Loucy (cell line): ENCODE measurements at regions not wholly inside any gene's neighbourhood (a gene's known extent, or its start where the extent isn't known, plus 50 kb on each side); places are given as distances from the start of the nearest gene placed in this dataset.
A peak's percentile ranks its signal among the peaks of the same experiment; 100 is the strongest.
"Not testable (repeated sequence)": the region's sequence is repeated elsewhere in the genome, so short reads cannot be mapped to it uniquely, and the experiment has no call there.

Source experiments
- H2AFZ ChIP-seq: fragments of 200-600 bp; sonication (generic); 2 replicates; pipeline ENCODE4 v1.6.0; 2016; ENCODE audit warnings: antibody characterized with exemption, mild to moderate bottlenecking, low read length, moderate library complexity
- H3F3A ChIP-seq: fragments of 200-600 bp; 2 replicates; pipeline ENCODE4 v1.6.0; 2016; ENCODE audit warnings: antibody characterized with exemption, low read depth, mild to moderate bottlenecking
- H3K27me3 ChIP-seq: fragments of 200-600 bp; sonication (generic); 2 replicates; pipeline ENCODE4 v1.6.1; 2014; ENCODE audit warnings: low read length, mild to moderate bottlenecking; ENCODE audit not compliant: insufficient read depth, poor library complexity, severe bottlenecking
- H3K36me3 ChIP-seq: fragments of 200-600 bp; sonication (generic); 2 replicates; pipeline ENCODE4 v1.6.1; 2016; ENCODE audit warnings: low read length; ENCODE audit not compliant: insufficient read depth
- H3K4me1 ChIP-seq: fragments of 200-600 bp; sonication (generic); 2 replicates; pipeline ENCODE4 v1.5.1; 2014; ENCODE audit warnings: low read length, mild to moderate bottlenecking; ENCODE audit not compliant: insufficient read depth, poor library complexity, severe bottlenecking
- H3K4me2 ChIP-seq: fragments of 200-600 bp; sonication (generic); 2 replicates; pipeline ENCODE4 v1.6.0; 2014; ENCODE audit warnings: antibody characterized with exemption, low read length, low read depth, mild to moderate bottlenecking; ENCODE audit not compliant: poor library complexity, severe bottlenecking
- H3K4me3 ChIP-seq: fragments of 200-600 bp; sonication (generic); 2 replicates; pipeline ENCODE4 v1.5.1; 2014; ENCODE audit warnings: low read length, mild to moderate bottlenecking, mixed read lengths; ENCODE audit not compliant: poor library complexity, severe bottlenecking
- H3K79me2 ChIP-seq: fragments of 200-600 bp; sonication (generic); 2 replicates; pipeline ENCODE4 v1.6.1; 2014; ENCODE audit warnings: low read length; ENCODE audit not compliant: insufficient read depth
- H3K9ac ChIP-seq: fragments of 200-600 bp; sonication (generic); 2 replicates; pipeline ENCODE4 v1.6.0; 2014; ENCODE audit warnings: mild to moderate bottlenecking, low read depth, low read length, moderate library complexity; ENCODE audit not compliant: poor library complexity, severe bottlenecking
- H3K9me2 ChIP-seq: fragments of 200-600 bp; sonication (generic); replicated peaks from 2 replicates; pipeline ENCODE4 v1.6.1; 2016; ENCODE audit warnings: low read depth, low read length, mixed read lengths
- H3K9me3 ChIP-seq: fragments of 200-600 bp; sonication (generic); 2 replicates; pipeline ENCODE4 v1.6.1; 2014; ENCODE audit warnings: mild to moderate bottlenecking, antibody characterized with exemption, low read length, low read depth; ENCODE audit not compliant: insufficient read depth
- H4K20me1 ChIP-seq: fragments of 200-600 bp; sonication (generic); 2 replicates; pipeline ENCODE4 v1.6.0; 2014; ENCODE audit warnings: antibody characterized with exemption, low read length, mild to moderate bottlenecking; ENCODE audit not compliant: insufficient read depth, poor library complexity, severe bottlenecking
- CTCF ChIP-seq: fragments of 200-600 bp; sonication (generic); conservative IDR thresholded peaks from 2 replicates; pipeline ENCODE4 v1.5.1; 2014; ENCODE audit warnings: mild to moderate bottlenecking, antibody characterized with exemption, low read length
- EZH2phosphoT487 ChIP-seq: fragments of 200-600 bp; IDR thresholded peaks from 2 replicates; pipeline ENCODE4 v1.6.1; 2018; ENCODE audit warnings: antibody characterized with exemption, mild to moderate bottlenecking, moderate library complexity, borderline replicate concordance

- Histone ChIP-seq H3K4me2 (no peak overlapping the region), H3K4me3 (no peak overlapping the region), H4K20me1 (no peaks in the 10 kb centered on the region), H3K27me3 (no peaks in the 10 kb centered on the region), H3K9me2 (no peaks in the 10 kb centered on the region), H2AFZ (no peak overlapping the region), H3K36me3 (no peaks in the 10 kb centered on the region), H3K4me1 (peaks cover 34% of the 10 kb centered on the region), H3K79me2 (no peaks in the 10 kb centered on the region), H3F3A (peaks cover 8% of the 10 kb centered on the region; the same call in 1 of the 2 replicates), H3K9me3 (no peaks in the 10 kb centered on the region), H3K9ac (peak overlapping the region; percentile 73)
- TF ChIP-seq CTCF (no peak), EZH2phosphoT487 (no peak)
These were observed 95.3 kb downstream of the OR2B2 start for GRCh38 chr6:27816906-27817305.

GRCh38 chr6:27814665-27815424, 97.4 kb downstream of the OR2B2 start:
- H3K4me1 ChIP-seq, result peaks cover 46% of the 10 kb centered on the region
- H3F3A ChIP-seq, result peaks cover 13% of the 10 kb centered on the region; the same call in 1 of the 2 replicates
- H3K4me3 ChIP-seq, result peak overlapping the region; percentile 76
- no peaks in the 10 kb centered on the region for H3K9me3 ChIP-seq
- no peaks in the 10 kb centered on the region for H3K9me2 ChIP-seq
- H3K36me3 ChIP-seq, result no peaks in the 10 kb centered on the region
- H3K9ac ChIP-seq, result peak overlapping the region; percentile 92
- no peak for TF ChIP-seq EZH2phosphoT487
- peaks cover 13% of the 10 kb centered on the region; the same call in 1 of the 2 replicates for H3K79me2 ChIP-seq
- peak overlapping the region; percentile 91 for H3K4me2 ChIP-seq
- H2AFZ ChIP-seq, result no peak overlapping the region
- no peaks in the 10 kb centered on the region for H4K20me1 ChIP-seq
- no peaks in the 10 kb centered on the region for H3K27me3 ChIP-seq

GRCh38 chr6:27814415-27814664, 97.9 kb downstream of the OR2B2 start:
- H3K9me2 ChIP-seq, H3K9me3 ChIP-seq, H3K36me3 ChIP-seq, H2AFZ ChIP-seq, H3K27me3 ChIP-seq, H4K20me1 ChIP-seq: not testable (repeated sequence)
- H3K4me3 ChIP-seq, result peak overlapping the region; percentile 76
- H3F3A ChIP-seq, result peaks cover 13% of the 10 kb centered on the region; the same call in 1 of the 2 replicates
- peak overlapping the region; percentile 91 for H3K4me2 ChIP-seq
- peak overlapping the region; percentile 92 for H3K9ac ChIP-seq
- H3K79me2 ChIP-seq, result peaks cover 13% of the 10 kb centered on the region; the same call in 1 of the 2 replicates
- peaks cover 48% of the 10 kb centered on the region for H3K4me1 ChIP-seq

- peaks cover 21% of the 10 kb centered on the region for H3F3A ChIP-seq
- peak overlapping the region; percentile 92 for H3K9ac ChIP-seq
- no peak for TF ChIP-seq EZH2phosphoT487
- no peak for TF ChIP-seq CTCF
- peaks cover 56% of the 10 kb centered on the region for H3K4me1 ChIP-seq
- peaks cover 13% of the 10 kb centered on the region; the same call in 1 of the 2 replicates for H3K79me2 ChIP-seq
- no peak overlapping the region for H2AFZ ChIP-seq
- no peaks in the 10 kb centered on the region for H3K27me3 ChIP-seq
- no peaks in the 10 kb centered on the region for H3K36me3 ChIP-seq
- H3K9me2 ChIP-seq, result no peaks in the 10 kb centered on the region
- peak overlapping the region; percentile 76 for H3K4me3 ChIP-seq
- H3K9me3 ChIP-seq, result no peaks in the 10 kb centered on the region
- no peaks in the 10 kb centered on the region for H4K20me1 ChIP-seq
- H3K4me2 ChIP-seq, result peak overlapping the region; percentile 91
These were observed 99.2 kb downstream of the OR2B2 start for GRCh38 chr6:27812805-27813492.
